GM13976 (cell line): ENCODE measurements at regions not wholly inside any gene's neighbourhood (a gene's known extent, or its start where the extent isn't known, plus 50 kb on each side); places are given as distances from the start of the nearest gene placed in this dataset.

ENCODE experiments used
- DNase-seq: peaks from one replicate; pipeline ENCODE4 v3.0.0; 2012; ENCODE audit warnings: low spot score
- in situ Hi-C: fragments of 300-500 bp; cut with MboI; formaldehyde crosslinking; loops from one replicate; pipeline ENCODE4 v1.12.0; 2022; ENCODE audit warnings: low sequenced_read_pairs, mixed read lengths, inconsistent platforms; ENCODE audit not compliant: unreplicated experiment
- TF ChIP-seq, protein P1 (sequence below): IDR thresholded peaks from 2 replicates; pipeline ENCODE4 v1.5.1; 2012; ENCODE audit warnings: borderline replicate concordance, mild to moderate bottlenecking; ENCODE audit not compliant: insufficient read depth; ENCODE audit errors: extremely low read depth, missing control alignments, control extremely low read depth

DNA sequence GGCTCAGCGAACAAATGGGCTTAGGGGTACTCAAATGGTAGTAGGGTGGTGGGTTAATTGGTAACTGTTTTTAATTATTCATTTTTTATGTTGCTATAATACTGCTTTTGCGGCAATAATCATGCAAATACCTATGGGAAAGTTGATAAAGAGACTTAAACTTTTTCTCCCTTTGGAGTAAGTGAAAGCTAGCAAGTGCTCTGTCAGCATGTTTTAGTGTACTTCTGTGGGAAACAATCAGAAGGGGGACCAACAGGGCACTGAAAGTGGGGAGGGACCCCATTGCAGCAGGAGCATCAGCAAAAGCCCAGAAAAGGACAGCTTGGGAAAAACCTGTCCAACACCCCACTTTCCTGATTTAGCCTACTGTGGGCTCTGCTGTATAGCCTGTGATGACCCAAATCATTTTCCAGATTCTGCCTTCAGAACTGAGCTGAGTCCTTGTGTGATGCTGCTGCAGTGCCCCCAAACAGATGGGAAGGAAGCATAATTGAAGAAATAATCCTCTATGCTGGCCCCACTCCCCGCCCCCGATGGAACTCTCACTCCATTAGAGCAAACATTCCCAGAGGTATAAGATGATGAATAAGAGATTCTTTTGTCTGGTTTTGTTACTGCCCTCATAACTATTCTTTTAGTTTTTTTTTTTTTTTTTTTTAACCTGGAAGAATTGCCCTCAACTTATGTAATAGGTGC lies 322.8 kb downstream of the CD83 start:
- no peak for DNase-seq

DNA sequence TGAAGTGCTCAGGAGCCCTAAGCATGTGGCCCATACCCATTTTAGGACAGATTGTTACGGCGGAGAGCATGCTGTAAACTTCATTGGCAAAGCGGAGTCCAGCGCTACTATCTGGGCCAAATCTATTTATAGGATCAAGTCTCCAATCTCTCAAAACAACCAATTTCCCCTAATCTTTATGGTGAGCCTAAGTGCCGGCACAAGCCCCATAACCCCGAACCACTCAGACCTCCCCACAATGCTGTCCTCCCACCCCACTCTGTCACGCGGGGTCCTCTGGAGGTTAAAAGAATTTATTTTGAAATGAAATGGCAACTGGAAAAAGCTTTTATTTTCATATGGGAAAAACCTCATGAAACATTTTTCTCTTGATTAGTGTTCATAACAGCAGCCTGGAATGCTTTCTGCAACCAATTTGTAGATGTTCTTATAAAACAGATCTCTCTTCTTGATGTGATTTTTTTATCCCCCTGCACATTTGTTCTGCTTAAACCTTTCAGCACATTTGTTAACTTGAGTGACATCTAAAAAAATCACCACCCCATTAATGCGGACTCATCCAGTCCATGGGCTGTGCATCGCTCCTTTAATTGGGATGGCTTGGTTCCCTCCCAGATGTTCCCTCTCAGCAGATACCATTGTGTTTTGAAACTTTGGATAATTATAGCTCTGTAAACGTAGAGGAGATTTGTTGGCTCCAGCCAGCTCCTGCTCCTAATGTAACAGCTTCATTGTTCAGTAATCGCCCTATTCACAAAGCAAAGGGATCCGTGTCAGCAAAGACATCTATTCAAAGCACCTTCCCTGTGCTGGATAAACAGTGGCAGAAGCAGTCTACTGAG lies 323.6 kb downstream of the CD83 start:
- TF ChIP-seq, protein P1, sequence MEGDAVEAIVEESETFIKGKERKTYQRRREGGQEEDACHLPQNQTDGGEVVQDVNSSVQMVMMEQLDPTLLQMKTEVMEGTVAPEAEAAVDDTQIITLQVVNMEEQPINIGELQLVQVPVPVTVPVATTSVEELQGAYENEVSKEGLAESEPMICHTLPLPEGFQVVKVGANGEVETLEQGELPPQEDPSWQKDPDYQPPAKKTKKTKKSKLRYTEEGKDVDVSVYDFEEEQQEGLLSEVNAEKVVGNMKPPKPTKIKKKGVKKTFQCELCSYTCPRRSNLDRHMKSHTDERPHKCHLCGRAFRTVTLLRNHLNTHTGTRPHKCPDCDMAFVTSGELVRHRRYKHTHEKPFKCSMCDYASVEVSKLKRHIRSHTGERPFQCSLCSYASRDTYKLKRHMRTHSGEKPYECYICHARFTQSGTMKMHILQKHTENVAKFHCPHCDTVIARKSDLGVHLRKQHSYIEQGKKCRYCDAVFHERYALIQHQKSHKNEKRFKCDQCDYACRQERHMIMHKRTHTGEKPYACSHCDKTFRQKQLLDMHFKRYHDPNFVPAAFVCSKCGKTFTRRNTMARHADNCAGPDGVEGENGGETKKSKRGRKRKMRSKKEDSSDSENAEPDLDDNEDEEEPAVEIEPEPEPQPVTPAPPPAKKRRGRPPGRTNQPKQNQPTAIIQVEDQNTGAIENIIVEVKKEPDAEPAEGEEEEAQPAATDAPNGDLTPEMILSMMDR, result no peak
- in situ Hi-C loops, result no loop called here
- no peak for DNase-seq

More for the DNA sequence above, 322.8 kb downstream of the CD83 start:
- TF ChIP-seq, protein P1, result no peak
- in situ Hi-C loops, result no loop called here

DNA sequence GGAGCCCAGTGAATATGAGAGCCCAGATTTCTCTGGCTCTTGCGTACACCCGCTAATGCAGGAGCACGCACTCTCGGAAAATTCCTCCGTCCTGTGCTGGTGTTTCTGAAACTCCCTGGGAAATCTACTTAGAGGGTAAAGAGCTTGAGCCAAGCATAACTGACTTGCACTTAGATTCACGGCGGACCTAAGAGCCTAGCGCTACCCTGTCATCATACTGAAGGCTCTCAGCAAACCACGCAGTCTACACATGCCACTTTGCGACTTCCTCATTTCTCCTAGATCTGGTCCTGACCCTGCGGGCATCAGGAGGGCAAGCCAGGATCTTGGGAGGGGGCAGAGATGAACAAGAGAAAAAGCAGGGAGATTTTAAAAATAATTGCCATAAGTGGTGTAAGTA lies 324.7 kb downstream of the CD83 start:
- TF ChIP-seq, protein P1, result no peak
- DNase-seq, result no peak
- in situ Hi-C loops, result no loop called here

DNA sequence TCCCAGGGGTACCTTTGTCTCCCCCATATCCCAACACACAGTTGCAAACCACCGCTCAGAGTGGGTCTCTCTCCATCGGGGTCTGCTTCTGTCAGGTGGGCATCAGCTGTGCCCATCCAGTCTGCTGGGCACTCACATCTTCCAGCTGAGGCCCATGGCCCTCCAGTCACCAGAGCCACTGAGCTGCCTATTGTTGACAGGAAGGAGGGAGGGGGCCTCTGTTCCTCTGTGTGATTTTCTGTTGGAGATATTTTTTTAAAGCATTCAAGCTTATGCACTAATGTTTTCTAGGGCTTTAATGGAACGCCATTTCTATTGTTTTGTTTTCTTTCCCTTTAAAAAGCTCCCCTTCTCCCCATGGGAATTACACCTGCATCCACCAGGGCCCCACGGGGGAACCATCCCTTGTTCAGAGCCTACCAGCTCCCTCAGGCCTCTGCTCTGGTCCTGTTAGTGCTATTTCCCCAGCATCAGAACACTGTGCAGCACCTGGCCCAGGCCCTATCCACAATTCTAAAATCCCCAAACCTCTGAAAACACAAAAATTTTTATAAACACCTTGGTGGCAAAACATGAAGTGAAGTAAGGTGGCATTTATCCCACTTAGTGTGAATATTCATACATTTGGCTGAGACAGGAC lies 326.2 kb downstream of the CD83 start:
- TF ChIP-seq, protein P1, result no peak
- in situ Hi-C loops, result no loop called here
- DNase-seq, result no peak

DNA sequence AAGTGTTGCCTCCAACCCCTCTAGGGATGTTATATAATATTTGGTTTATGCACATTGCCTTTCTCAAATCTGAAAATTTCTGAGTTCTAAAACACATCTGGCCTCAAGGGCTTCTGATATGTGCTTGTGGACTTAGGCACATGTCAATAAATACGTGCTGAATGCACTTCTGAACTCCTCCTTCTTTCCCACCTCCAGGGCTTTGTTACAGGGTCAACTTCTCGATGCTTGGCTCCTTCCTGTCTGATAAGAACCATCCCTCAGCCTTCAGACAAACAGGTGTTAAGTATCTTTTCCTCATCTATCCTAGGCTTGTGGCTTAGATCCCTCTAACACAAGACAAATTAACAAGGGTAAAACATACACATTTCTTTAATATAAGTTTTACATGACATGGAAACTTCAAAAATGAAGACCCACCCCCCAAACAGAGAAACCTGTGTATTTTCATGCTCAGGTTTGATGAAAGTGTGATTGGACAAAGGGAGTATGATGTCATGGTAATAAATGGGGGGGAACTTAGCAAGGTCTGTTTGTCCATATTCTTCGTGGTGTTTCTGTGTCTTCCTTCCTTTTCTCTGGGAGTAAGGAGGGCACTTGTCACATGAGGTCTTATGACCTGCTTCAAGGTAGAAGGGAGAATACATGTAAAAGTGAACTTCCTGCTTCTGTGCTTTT lies 326.9 kb downstream of the CD83 start:
- TF ChIP-seq, protein P1, result no peak
- no peak for DNase-seq
- in situ Hi-C loops, result no loop called here

DNA sequence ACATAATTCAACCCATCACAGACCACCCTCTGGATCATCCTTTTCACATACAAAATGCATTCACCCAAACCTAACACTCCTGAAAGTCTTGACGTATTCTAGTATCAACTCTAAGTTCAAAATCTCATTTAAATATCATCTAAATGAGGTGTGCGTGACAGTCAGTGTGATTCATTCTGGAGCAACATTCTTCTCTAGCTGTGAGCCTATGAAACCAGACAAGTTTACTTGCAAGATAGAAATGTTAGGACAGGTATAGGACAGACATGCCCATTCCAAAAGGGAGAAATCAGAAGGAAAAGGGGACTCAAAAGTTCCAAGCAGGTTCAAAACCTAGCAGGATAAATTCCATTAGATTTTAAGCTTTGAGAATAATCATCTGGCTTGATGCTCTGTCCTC lies 329.7 kb downstream of the CD83 start:
- in situ Hi-C loops, result no loop called here
- TF ChIP-seq, protein P1, result no peak
- DNase-seq, result no peak
